SJCRH30 (cell line): ENCODE measurements at regions not wholly inside any gene's neighbourhood (a gene's known extent, or its start where the extent isn't known, plus 50 kb on each side); places are given as distances from the start of the nearest gene placed in this dataset.

Source experiments
- DNase-seq, 2 experiments: peaks; one replicate each; pipeline ENCODE4 v3.0.0-alpha.2; 2015 to 2020
- H3K27ac ChIP-seq: fragments of 250-450 bp; sonication (Bioruptor Pico); 2 replicates; pipeline ENCODE4 v1.5.1; 2020; ENCODE audit warnings: mild to moderate bottlenecking, moderate library complexity
- H3K27me3 ChIP-seq: fragments of 250-450 bp; sonication (Bioruptor Pico); 2 replicates; pipeline ENCODE4 v1.5.1; 2020; ENCODE audit warnings: mild to moderate bottlenecking, moderate library complexity
- H3K36me3 ChIP-seq: fragments of 250-450 bp; sonication (Bioruptor Pico); 2 replicates; pipeline ENCODE4 v1.5.1; 2020; ENCODE audit warnings: mild to moderate bottlenecking, moderate library complexity
- H3K4me1 ChIP-seq: fragments of 250-450 bp; sonication (Bioruptor Pico); 2 replicates; pipeline ENCODE4 v1.5.1; 2020; ENCODE audit warnings: mild to moderate bottlenecking, moderate library complexity
- H3K4me3 ChIP-seq: fragments of 250-450 bp; sonication (Bioruptor Pico); 2 replicates; pipeline ENCODE4 v1.5.1; 2020; ENCODE audit warnings: mild to moderate bottlenecking, moderate library complexity
- H3K9me3 ChIP-seq: fragments of 250-450 bp; sonication (Bioruptor Pico); replicated peaks from 2 replicates; pipeline ENCODE4 v1.5.1; 2020; ENCODE audit warnings: mild to moderate bottlenecking, moderate library complexity

GRCh38 chr1:67578397-67579020 is 106.5 kb upstream of the GADD45A start:
- Histone ChIP-seq H3K27me3 (no peaks in the 10 kb centered on the region), H3K36me3 (no peaks in the 10 kb centered on the region), H3K27ac (no peak overlapping the region), H3K4me3 (no peak overlapping the region), H3K9me3 (no peaks in the 10 kb centered on the region), H3K4me1 (peaks cover 10% of the 10 kb centered on the region)
- DNase-seq, result no peak

GRCh38 chr1:67579623-67580394 is 105.2 kb upstream of the GADD45A start:
- no peak overlapping the region for H3K4me3 ChIP-seq
- H3K4me1 ChIP-seq, result peaks cover 14% of the 10 kb centered on the region
- no peak overlapping the region for H3K27ac ChIP-seq
- no peaks in the 10 kb centered on the region for H3K36me3 ChIP-seq
- H3K27me3 ChIP-seq, result no peaks in the 10 kb centered on the region
- no peaks in the 10 kb centered on the region for H3K9me3 ChIP-seq
- DNase-seq, result no peak

DNA sequence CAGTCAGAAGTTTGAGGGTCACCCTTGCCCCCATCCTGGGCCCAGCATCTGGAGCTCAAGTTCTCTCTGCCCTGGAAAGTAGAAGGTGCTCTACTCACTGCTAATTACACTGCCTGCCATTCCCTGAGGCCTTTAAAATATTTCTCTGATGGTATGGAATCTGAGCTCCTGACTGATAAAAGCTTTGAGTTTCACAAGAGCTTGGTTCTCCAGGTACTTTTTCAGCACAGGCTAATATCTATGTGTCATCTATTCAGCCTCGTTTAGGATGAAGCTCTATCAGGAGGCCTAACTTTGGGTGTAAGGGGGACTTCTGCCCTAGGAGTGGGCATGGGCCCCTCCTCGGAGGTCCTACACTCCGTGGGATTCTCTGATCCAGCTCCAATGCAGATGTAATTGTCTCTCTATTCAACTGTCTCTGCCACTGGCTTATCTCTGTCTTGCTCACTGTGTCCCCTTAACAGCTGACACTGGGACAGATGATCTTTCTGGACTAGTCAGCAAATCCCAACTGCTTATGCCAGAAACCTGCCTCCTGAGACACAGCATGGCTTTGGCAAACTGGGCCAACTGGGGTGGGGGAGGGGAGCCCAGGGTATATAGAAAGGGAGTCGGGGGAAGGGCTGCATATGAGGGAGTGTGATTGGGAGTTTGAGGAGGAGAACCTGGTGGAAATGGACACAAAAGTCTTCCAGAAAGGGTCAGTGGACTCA is 104.2 kb upstream of the GADD45A start:
- peaks cover 14% of the 10 kb centered on the region for H3K4me1 ChIP-seq
- DNase-seq, result peak in 1 of 2 experiments; percentile 22
- no peaks in the 10 kb centered on the region for H3K27me3 ChIP-seq

DNA sequence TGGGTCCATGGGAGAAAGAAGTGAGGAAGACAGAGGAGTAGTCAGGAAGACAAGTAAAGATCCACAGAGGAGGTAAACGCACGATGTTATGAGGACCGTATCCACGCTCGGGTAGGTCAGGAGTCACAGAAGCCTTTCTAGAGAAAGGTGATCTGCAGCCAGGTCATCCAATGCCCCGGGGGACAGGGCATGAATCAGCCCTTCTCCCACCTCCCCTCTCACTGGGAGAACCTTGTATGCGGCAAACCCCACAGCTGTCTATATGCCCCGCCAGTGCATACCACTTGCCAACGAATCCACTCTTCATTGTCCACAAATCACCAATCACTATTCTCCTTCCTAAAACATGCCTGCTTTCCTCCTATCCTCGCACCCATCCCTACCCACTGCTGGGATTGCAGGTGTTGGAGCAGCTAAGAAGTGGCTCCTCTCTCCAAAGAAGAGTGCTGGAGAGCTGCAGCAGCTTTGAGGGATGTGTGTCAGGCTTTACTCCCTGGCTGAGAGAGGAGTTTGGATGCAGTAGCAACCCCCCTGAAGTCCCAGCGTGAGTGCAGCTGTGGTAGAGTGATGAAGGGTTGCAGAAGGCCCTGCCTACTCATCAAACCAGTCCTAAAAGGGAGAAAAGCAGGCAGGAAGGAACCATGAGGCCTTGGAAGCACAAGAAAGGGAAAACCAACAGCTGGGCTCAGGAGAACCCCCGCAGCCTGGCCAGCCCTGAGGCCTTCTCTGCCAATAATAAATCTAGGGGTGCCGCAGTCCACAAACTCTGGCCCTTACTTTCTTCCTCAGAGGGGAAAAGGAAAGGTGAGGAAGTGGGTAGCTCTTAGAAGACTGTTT is 102.2 kb upstream of the GADD45A start:
- H3K4me3 ChIP-seq, result no peak overlapping the region
- DNase-seq, result peak; percentile 21 to 62
- no peaks in the 10 kb centered on the region for H3K9me3 ChIP-seq
- H3K4me1 ChIP-seq, result peaks cover 18% of the 10 kb centered on the region
- peak overlapping the region; percentile 12; the same call in 1 of the 2 replicates for H3K27ac ChIP-seq
- H3K27me3 ChIP-seq, result no peaks in the 10 kb centered on the region
- H3K36me3 ChIP-seq, result no peaks in the 10 kb centered on the region

More for the DNA sequence above, 104.2 kb upstream of the GADD45A start:
- Histone ChIP-seq H3K4me3 (no peak overlapping the region), H3K36me3 (no peaks in the 10 kb centered on the region), H3K27ac (no peak overlapping the region), H3K9me3 (no peaks in the 10 kb centered on the region)

GRCh38 chr1:67583462-67583950 is 101.5 kb upstream of the GADD45A start:
- Histone ChIP-seq H3K4me1 (peaks cover 21% of the 10 kb centered on the region), H3K36me3 (no peaks in the 10 kb centered on the region), H3K27me3 (no peaks in the 10 kb centered on the region), H3K9me3 (no peaks in the 10 kb centered on the region), H3K27ac (peak overlapping the region; percentile 12; the same call in 1 of the 2 replicates), H3K4me3 (no peak overlapping the region)
- no peak for DNase-seq

DNA sequence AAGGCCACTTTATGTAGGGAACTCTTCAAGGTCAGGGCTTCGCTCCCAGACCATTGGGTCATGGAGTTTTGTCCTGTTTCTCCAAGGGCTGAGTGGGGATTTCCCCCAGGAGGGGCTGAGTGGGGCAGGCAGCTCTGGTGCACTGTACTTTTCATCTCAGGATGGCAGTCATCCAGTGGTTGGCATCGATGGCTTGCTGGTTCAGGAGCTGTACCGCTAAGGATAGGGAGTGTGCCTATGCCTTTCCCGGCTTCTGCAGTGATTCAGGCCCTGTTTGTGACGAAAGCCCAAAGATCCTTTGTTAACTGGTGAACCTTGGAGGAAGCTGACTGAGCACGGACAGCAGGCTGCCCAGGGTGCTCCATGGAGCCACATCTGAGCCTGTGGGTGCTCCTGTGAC is 100.1 kb upstream of the GADD45A start:
- no peaks in the 10 kb centered on the region for H3K36me3 ChIP-seq
- H3K4me1 ChIP-seq, result peaks cover 21% of the 10 kb centered on the region
- DNase-seq, result no peak
- no peaks in the 10 kb centered on the region for H3K9me3 ChIP-seq
- no peak overlapping the region for H3K27ac ChIP-seq
- H3K4me3 ChIP-seq, result no peak overlapping the region
- H3K27me3 ChIP-seq, result no peaks in the 10 kb centered on the region

DNA sequence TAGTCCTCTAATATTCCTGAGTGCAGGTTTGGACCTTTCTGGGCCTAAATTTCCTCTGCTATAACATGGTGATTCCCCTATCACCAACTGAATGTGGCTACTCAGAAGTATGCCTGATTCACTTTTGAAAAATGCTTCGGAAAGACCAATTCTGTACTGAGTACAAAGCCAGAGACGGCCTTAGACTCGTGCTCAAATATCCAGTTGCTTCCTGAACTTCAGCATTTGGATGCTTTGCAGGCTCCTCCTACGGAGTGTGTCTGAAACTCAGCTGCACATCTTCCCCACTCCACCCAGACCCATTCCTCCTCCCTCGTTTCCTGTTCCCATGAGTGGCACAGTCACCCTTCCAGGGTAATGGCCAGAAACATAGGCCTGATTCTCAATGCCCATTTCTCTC is 98.4 kb upstream of the GADD45A start:
- no peaks in the 10 kb centered on the region for H3K9me3 ChIP-seq
- no peak overlapping the region for H3K27ac ChIP-seq
- DNase-seq, result no peak
- H3K4me3 ChIP-seq, result no peak overlapping the region
- peaks cover 21% of the 10 kb centered on the region for H3K4me1 ChIP-seq
- no peaks in the 10 kb centered on the region for H3K36me3 ChIP-seq
- no peaks in the 10 kb centered on the region for H3K27me3 ChIP-seq

- DNase-seq, result no peak
- Histone ChIP-seq H3K36me3 (no peaks in the 10 kb centered on the region), H3K27ac (no peak overlapping the region), H3K9me3 (no peaks in the 10 kb centered on the region), H3K4me3 (no peak overlapping the region), H3K4me1 (peaks cover 14% of the 10 kb centered on the region), H3K27me3 (no peaks in the 10 kb centered on the region)
These were observed 96.7 kb upstream of the GADD45A start for GRCh38 chr1:67588178-67588855.

DNA sequence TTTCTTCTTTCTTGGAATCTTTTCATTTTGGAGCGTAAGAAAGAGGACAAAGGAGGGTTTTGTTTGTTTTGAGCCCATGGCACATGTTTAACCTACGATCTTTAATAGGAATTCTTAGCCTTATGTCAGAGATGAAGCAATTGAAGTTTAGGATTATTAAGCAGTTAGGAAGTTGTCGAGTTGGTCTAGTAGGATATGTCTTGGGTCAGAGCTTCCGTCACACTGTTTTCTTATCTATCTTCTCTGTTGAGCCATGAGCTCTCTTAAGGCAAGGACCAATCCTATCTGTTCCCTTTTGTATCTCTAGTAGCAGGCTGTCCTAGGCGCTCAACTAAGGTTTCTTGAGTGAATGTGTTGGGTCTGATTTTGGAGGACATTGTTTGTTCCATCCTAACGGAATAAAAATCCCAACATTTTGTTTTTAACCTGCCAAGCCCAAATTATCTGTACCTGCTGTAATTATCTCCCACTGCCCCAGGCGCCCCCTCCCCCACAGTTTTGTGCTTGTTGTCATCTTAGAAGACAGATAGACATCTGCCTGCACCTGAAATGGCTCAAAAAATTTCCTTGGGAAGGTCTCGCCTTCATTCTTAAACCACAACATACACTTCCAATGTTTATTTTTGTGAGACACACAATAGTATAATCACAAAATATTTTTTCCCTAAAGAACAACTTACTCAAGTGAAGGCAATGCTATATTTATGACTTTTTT is 95.3 kb upstream of the GADD45A start:
- H3K27me3 ChIP-seq, result no peaks in the 10 kb centered on the region
- H3K4me1 ChIP-seq, result peaks cover 8% of the 10 kb centered on the region
- no peaks in the 10 kb centered on the region for H3K36me3 ChIP-seq
- no peak overlapping the region for H3K4me3 ChIP-seq
- H3K9me3 ChIP-seq, result no peaks in the 10 kb centered on the region
- DNase-seq, result no peak
- no peak overlapping the region for H3K27ac ChIP-seq

DNA sequence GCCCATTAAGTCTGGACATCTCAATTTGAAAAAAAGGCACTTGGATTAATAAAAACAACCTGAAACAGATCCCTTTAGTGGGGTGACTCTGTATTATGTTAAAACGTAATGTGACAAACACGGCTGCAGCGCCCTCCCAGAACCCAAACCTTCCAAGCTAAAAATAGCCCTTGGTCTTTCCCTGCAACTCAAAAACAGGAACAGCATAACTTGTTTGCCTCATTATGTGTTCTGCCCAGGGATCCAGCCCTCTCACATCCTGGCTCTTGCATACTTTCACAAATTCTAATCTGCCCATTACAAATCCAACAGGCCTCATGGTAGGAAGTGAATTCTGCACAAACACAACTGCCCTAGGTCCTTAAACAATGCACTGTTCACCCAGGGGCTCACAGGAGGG is 94.7 kb upstream of the GADD45A start:
- Histone ChIP-seq H3K4me1 (peaks cover 8% of the 10 kb centered on the region), H3K4me3 (no peak overlapping the region), H3K27ac (no peak overlapping the region), H3K27me3 (no peaks in the 10 kb centered on the region), H3K9me3 (no peaks in the 10 kb centered on the region), H3K36me3 (no peaks in the 10 kb centered on the region)
- DNase-seq, result peak in 1 of 2 experiments; percentile 9

- Histone ChIP-seq H3K4me1 (no peaks in the 10 kb centered on the region), H3K4me3 (no peak overlapping the region), H3K27me3 (no peaks in the 10 kb centered on the region), H3K36me3 (no peaks in the 10 kb centered on the region), H3K27ac (no peak overlapping the region), H3K9me3 (no peaks in the 10 kb centered on the region)
- no peak for DNase-seq
These were observed 90.2 kb upstream of the GADD45A start for GRCh38 chr1:67594764-67595163.

GRCh38 chr1:67596674-67597073 is 88.3 kb upstream of the GADD45A start:
- no peak overlapping the region for H3K27ac ChIP-seq
- no peak for DNase-seq
- H3K27me3 ChIP-seq, result no peaks in the 10 kb centered on the region
- H3K4me3 ChIP-seq, result no peak overlapping the region
- H3K4me1 ChIP-seq, result no peaks in the 10 kb centered on the region
- H3K9me3 ChIP-seq, result no peaks in the 10 kb centered on the region
- H3K36me3 ChIP-seq, result no peaks in the 10 kb centered on the region

DNA sequence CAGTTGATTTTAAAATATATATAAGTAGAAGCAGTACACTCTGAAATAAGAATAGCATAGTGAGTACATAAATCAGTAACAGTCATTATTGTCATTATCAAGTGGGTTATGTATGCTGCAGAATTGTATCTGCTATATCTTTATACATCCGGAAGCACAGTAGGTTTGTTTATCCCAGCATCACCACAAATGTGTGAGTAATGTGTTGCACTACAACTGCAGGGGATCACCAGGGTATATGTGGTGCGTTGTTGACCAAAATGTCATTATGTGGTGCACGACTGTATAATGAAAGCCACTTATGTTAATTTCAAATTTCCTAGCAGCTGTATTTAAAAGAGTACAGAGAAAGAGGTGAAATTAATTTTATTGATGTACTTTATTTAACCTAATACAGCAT is 87.7 kb upstream of the GADD45A start:
- no peak for DNase-seq
- Histone ChIP-seq H3K9me3 (no peaks in the 10 kb centered on the region), H3K4me3 (no peak overlapping the region), H3K4me1 (no peaks in the 10 kb centered on the region), H3K27ac (no peak overlapping the region), H3K36me3 (no peaks in the 10 kb centered on the region), H3K27me3 (no peaks in the 10 kb centered on the region)
